OCI-LY3 (cell line): ENCODE measurements at regions not wholly inside any gene's neighbourhood (a gene's known extent, or its start where the extent isn't known, plus 50 kb on each side); places are given as distances from the start of the nearest gene placed in this dataset.

Experiments used
- H2AFZ ChIP-seq: fragments of 200-600, 300-600 bp; shearing (Covaris generic); 2 replicates; pipeline ENCODE4 v1.6.0; 2014; ENCODE audit warnings: antibody characterized with exemption, low read depth, low read length
- H3K27ac ChIP-seq: fragments of 200-600, 300-600 bp; sonication (generic); 2 replicates; pipeline ENCODE4 v1.5.1; 2014; ENCODE audit warnings: mild to moderate bottlenecking, low read length, moderate library complexity, mixed read lengths
- H3K27me3 ChIP-seq: fragments of 200-600, 300-600 bp; sonication (generic); 2 replicates; pipeline ENCODE4 v1.6.1; 2014; ENCODE audit warnings: low read depth, low read length, mixed read lengths
- H3K36me3 ChIP-seq: fragments of 200-600, 300-600 bp; sonication (generic); replicated peaks from 2 replicates; pipeline ENCODE3; 2014; ENCODE audit warnings: low read depth, low read length, mixed read lengths
- H3K4me1 ChIP-seq: fragments of 300-600, 200-600 bp; sonication (generic); 2 replicates; pipeline ENCODE4 v1.6.1; 2014; ENCODE audit warnings: low read length, mixed read lengths
- H3K4me2 ChIP-seq: fragments of 200-600, 300-600 bp; sonication (generic); 2 replicates; pipeline ENCODE4 v1.6.1; 2014; ENCODE audit warnings: low read length, mixed read lengths
- H3K4me3 ChIP-seq: fragments of 300-600, 200-600 bp; sonication (generic); 2 replicates; pipeline ENCODE4 v1.5.1; 2014; ENCODE audit warnings: antibody characterized with exemption, mild to moderate bottlenecking, low read length, moderate library complexity
- H3K79me2 ChIP-seq: fragments of 300-600, 200-600 bp; shearing (Covaris generic); 2 replicates; pipeline ENCODE4 v1.6.1; 2014; ENCODE audit warnings: mild to moderate bottlenecking, low read length, mixed read lengths
- H3K9ac ChIP-seq: fragments of 300-600, 200-600 bp; shearing (Covaris generic); 2 replicates; pipeline ENCODE4 v1.6.0; 2014; ENCODE audit warnings: mild to moderate bottlenecking, low read length, moderate library complexity
- H3K9me3 ChIP-seq: fragments of 200-600, 300-600 bp; shearing (Covaris generic); 2 replicates; pipeline ENCODE4 v1.6.1; 2014; ENCODE audit warnings: low read length, mixed read lengths; ENCODE audit not compliant: insufficient read depth
- H4K20me1 ChIP-seq: fragments of 200-600, 300-600 bp; sonication (generic); 2 replicates; pipeline ENCODE4 v1.6.1; 2016; ENCODE audit warnings: low read length, mixed read lengths; ENCODE audit not compliant: insufficient read depth
- CTCF ChIP-seq: fragments of 200-600, 300-600 bp; sonication (generic); IDR thresholded peaks from 2 replicates; pipeline ENCODE4 v1.5.1; 2014; ENCODE audit warnings: antibody characterized with exemption, low read length, low read depth
- EZH2phosphoT487 ChIP-seq: fragments of 200-600 bp; shearing (Covaris generic); IDR thresholded peaks from 2 replicates; pipeline ENCODE4 v1.6.1; 2018; ENCODE audit warnings: antibody characterized with exemption, mixed run types, low read depth

- no peaks in the 10 kb centered on the region for H3K4me1 ChIP-seq
- H4K20me1 ChIP-seq, result no peaks in the 10 kb centered on the region
- H2AFZ ChIP-seq, result no peak overlapping the region
- no peak overlapping the region for H3K27ac ChIP-seq
- no peak overlapping the region for H3K9ac ChIP-seq
- H3K36me3 ChIP-seq, result no peaks in the 10 kb centered on the region
- no peaks in the 10 kb centered on the region for H3K79me2 ChIP-seq
- TF ChIP-seq EZH2phosphoT487, result no peak
- TF ChIP-seq CTCF, result no peak
- no peak overlapping the region for H3K4me3 ChIP-seq
- H3K4me2 ChIP-seq, result no peak overlapping the region
- no peaks in the 10 kb centered on the region for H3K27me3 ChIP-seq
- no peaks in the 10 kb centered on the region for H3K9me3 ChIP-seq
Measured at GRCh38 chr21:28811860-28812259, 180.8 kb downstream of the LTN1 start.

- Histone ChIP-seq H4K20me1 (no peaks in the 10 kb centered on the region), H3K9ac (no peak overlapping the region), H3K4me2 (no peak overlapping the region), H3K36me3 (no peaks in the 10 kb centered on the region), H3K79me2 (no peaks in the 10 kb centered on the region), H3K9me3 (no peaks in the 10 kb centered on the region), H2AFZ (no peak overlapping the region), H3K27me3 (no peaks in the 10 kb centered on the region), H3K4me3 (no peak overlapping the region), H3K4me1 (no peaks in the 10 kb centered on the region), H3K27ac (no peak overlapping the region)
- TF ChIP-seq EZH2phosphoT487, result no peak
- no peak for TF ChIP-seq CTCF
Measured at GRCh38 chr21:28810826-28811524, 181.7 kb downstream of the LTN1 start.

DNA sequence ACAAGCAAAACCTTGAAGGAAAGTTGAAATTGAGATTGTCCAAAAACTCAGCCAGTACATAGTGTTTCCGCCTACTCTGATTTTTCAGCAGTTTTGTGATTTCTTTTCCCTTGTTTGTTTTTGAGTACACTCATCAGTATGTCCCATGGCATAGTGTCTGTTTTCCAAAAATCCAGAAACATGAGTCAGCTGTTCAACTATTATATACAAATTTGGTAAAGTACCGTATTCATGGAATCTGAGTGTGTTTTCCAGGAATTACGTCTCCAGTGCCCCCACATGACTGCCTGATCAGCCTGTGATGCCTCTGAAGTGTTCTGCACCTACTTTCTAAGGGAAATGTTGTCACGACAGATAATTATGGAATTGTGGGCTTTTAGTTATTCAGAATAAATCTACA is 186.8 kb downstream of the LTN1 start:
- H3K4me3 ChIP-seq, result no peak overlapping the region
- H3K27me3 ChIP-seq, result no peaks in the 10 kb centered on the region

More for the DNA sequence above, 186.8 kb downstream of the LTN1 start:
- H3K79me2 ChIP-seq, result no peaks in the 10 kb centered on the region
- H4K20me1 ChIP-seq, result no peaks in the 10 kb centered on the region
- H3K4me1 ChIP-seq, result no peaks in the 10 kb centered on the region
- H3K9me3 ChIP-seq, result no peaks in the 10 kb centered on the region
- no peak overlapping the region for H3K9ac ChIP-seq
- H3K27ac ChIP-seq, result no peak overlapping the region
- H2AFZ ChIP-seq, result no peak overlapping the region
- no peak overlapping the region for H3K4me2 ChIP-seq
- TF ChIP-seq CTCF, result no peak
- no peak for TF ChIP-seq EZH2phosphoT487
- H3K36me3 ChIP-seq, result no peaks in the 10 kb centered on the region
